Glutamatergic neuron (in vitro differentiated cells): ENCODE measurements at regions not wholly inside any gene's neighbourhood (a gene's known extent, or its start where the extent isn't known, plus 50 kb on each side); places are given as distances from the start of the nearest gene placed in this dataset.

Experiments
- DNase-seq: peaks from one replicate; pipeline ENCODE4 v3.0.0; 2022
- H3K27ac Mint-ChIP-seq: one replicate; pipeline ENCODE4 v1.8.0; 2020; ENCODE audit warnings: mild to moderate bottlenecking, mixed read lengths, inconsistent platforms; ENCODE audit not compliant: unreplicated experiment
- H3K27me3 Mint-ChIP-seq: one replicate; pipeline ENCODE4 v1.8.0; 2020; ENCODE audit warnings: mild to moderate bottlenecking, moderate library complexity, mixed read lengths, inconsistent platforms; ENCODE audit not compliant: unreplicated experiment
- H3K36me3 Mint-ChIP-seq: one replicate; pipeline ENCODE4 v1.8.0; 2020; ENCODE audit warnings: mild to moderate bottlenecking, mixed read lengths, inconsistent platforms; ENCODE audit not compliant: unreplicated experiment
- H3K4me1 Mint-ChIP-seq: one replicate; pipeline ENCODE4 v1.8.0; 2020; ENCODE audit warnings: mild to moderate bottlenecking, low read depth, mixed read lengths, inconsistent platforms; ENCODE audit not compliant: unreplicated experiment
- H3K4me3 Mint-ChIP-seq: one replicate; pipeline ENCODE4 v1.8.0; 2020; ENCODE audit warnings: mild to moderate bottlenecking, mixed read lengths, inconsistent platforms; ENCODE audit not compliant: unreplicated experiment
- H3K9me3 Mint-ChIP-seq: one replicate; pipeline ENCODE4 v1.8.0; 2020; ENCODE audit warnings: mild to moderate bottlenecking, moderate library complexity, mixed read lengths, inconsistent platforms; ENCODE audit not compliant: unreplicated experiment
- CTCF ChIP-seq: fragments of 200-600 bp; sonication (generic); IDR thresholded peaks from one replicate; pipeline ENCODE4 v1.5.0; 2021; ENCODE audit not compliant: partially characterized antibody, unreplicated experiment

DNA sequence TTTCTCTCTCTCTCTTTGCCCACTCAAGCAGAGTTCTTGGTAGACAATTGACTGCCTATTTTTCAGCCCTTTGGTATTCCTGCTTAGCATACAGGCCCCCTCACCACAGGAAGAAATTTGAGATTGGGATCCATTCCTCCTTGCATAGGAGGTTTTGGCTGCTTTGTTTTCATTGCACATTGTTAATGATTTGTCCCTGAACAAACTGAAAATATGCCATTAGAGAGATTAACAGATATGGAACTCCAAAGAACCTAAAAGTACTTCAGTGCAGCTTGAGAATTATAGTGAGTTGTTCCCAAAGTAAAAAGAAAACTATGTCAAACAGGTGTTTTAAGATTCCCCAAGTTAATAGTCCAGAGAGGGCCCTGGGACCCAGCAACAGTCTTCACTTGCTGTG is 200.0 kb downstream of the TTLL7 start:
- Mint-ChIP-seq H3K9me3 (peaks cover 3% of the 10 kb centered on the region), H3K4me3 (no peak overlapping the region), H3K4me1 (peaks cover 6% of the 10 kb centered on the region), H3K36me3 (no peaks in the 10 kb centered on the region), H3K27ac (no peak overlapping the region), H3K27me3 (no peaks in the 10 kb centered on the region)
- TF ChIP-seq CTCF = no peak
- DNase-seq = no peak

- H3K27me3 Mint-ChIP-seq = no peaks in the 10 kb centered on the region
- peaks cover 6% of the 10 kb centered on the region for H3K4me1 Mint-ChIP-seq
- H3K27ac Mint-ChIP-seq = no peak overlapping the region
- DNase-seq = no peak
- peaks cover 3% of the 10 kb centered on the region for H3K9me3 Mint-ChIP-seq
- H3K36me3 Mint-ChIP-seq = no peaks in the 10 kb centered on the region
- no peak for TF ChIP-seq CTCF
- H3K4me3 Mint-ChIP-seq = no peak overlapping the region
Measured at GRCh38 chr1:83796409-83796808, 202.5 kb downstream of the TTLL7 start.

- no peak for DNase-seq
- no peaks in the 10 kb centered on the region for H3K27me3 Mint-ChIP-seq
- H3K27ac Mint-ChIP-seq = no peak overlapping the region
- no peak for TF ChIP-seq CTCF
- H3K9me3 Mint-ChIP-seq = peaks cover 1% of the 10 kb centered on the region
- H3K4me1 Mint-ChIP-seq = no peaks in the 10 kb centered on the region
- H3K36me3 Mint-ChIP-seq = no peaks in the 10 kb centered on the region
- H3K4me3 Mint-ChIP-seq = no peak overlapping the region
Measured at GRCh38 chr1:83794384-83794783, 204.5 kb downstream of the TTLL7 start.

- Mint-ChIP-seq H3K4me3 (no peak overlapping the region), H3K4me1 (no peaks in the 10 kb centered on the region), H3K36me3 (no peaks in the 10 kb centered on the region), H3K27ac (no peak overlapping the region), H3K27me3 (no peaks in the 10 kb centered on the region), H3K9me3 (peaks cover 1% of the 10 kb centered on the region)
- DNase-seq = no peak
- no peak for TF ChIP-seq CTCF
Measured at GRCh38 chr1:83791821-83792437, 207.0 kb downstream of the TTLL7 start.

DNA sequence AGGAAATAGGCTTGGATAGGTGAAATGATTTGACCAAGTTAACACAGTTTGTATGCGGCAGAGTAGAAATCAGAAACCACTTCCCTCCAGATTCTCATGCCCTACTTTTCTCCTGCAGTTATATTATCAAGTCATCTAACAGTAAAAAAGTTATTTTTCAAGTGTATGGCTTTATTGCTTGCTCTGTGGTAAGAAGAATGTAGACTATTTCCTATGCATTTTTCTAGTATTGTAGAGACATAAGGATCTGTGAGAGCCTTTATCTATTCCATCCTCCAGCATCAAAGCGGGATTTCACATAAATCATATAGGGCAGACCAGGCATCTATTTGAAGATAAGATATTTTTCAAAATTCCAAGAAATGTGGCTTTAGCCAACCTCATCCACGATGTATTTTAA is 208.5 kb downstream of the TTLL7 start:
- H3K9me3 Mint-ChIP-seq = no peaks in the 10 kb centered on the region
- DNase-seq = no peak
- TF ChIP-seq CTCF = no peak
- no peak overlapping the region for H3K4me3 Mint-ChIP-seq
- H3K27ac Mint-ChIP-seq = no peak overlapping the region
- no peaks in the 10 kb centered on the region for H3K4me1 Mint-ChIP-seq
- no peaks in the 10 kb centered on the region for H3K36me3 Mint-ChIP-seq
- no peaks in the 10 kb centered on the region for H3K27me3 Mint-ChIP-seq
